ENCODE measurements at regions not wholly inside any gene's neighbourhood (a gene's known extent, or its start where the extent isn't known, plus 50 kb on each side); places are given as distances from the start of the nearest gene placed in this dataset.

DNA sequence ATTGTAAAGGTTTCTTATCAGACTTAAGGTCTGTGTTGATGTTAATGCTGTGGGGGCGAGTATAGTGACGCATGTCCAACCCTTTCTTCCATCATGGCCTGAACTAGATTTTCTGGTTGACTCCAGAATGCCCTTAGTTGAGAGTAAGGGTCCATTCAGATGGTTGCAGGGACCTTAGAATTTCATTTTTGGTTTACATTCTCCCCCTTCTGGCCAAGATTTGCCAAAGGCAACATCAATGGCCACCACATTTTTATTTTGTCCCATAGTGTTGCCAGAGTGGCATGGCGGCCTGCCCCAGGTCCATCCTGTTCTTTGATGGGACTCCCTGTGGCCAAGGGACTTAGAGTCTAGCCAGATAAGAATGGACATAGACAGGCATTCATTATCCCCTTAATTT is 368.5 kb downstream of the GPM6A start:
- TF ChIP-seq CTCF (IDR thresholded peaks at IDR 0.05) (no peak), POLR2AphosphoS5 (IDR thresholded peaks at IDR 0.05) (no peak), POLR2A (IDR thresholded peaks at IDR 0.05) (no peak)

Measured in upper lobe of left lung (tissue), 4 donors.